HS-5 (cell line): ENCODE measurements at regions not wholly inside any gene's neighbourhood (a gene's known extent, or its start where the extent isn't known, plus 50 kb on each side); places are given as distances from the start of the nearest gene placed in this dataset.

ENCODE experiments used
- DNase-seq: peaks from one replicate; pipeline ENCODE4 v3.0.0-alpha.2; 2012; ENCODE audit warnings: low read depth

GRCh38 chr10:105793071-105793470 is 1152.0 kb downstream of the SORCS3 start:
- DNase-seq, result peak; percentile 28

- DNase-seq, result no peak
These were observed 1144.6 kb downstream of the SORCS3 start for GRCh38 chr10:105785721-105786120.

GRCh38 chr10:105783936-105784483 is 1142.9 kb downstream of the SORCS3 start:
- no peak for DNase-seq

GRCh38 chr10:105774881-105775280 is 1133.8 kb downstream of the SORCS3 start:
- no peak for DNase-seq

- no peak for DNase-seq
These were observed 1133.3 kb downstream of the SORCS3 start for GRCh38 chr10:105774351-105774750.

- no peak for DNase-seq
These were observed 1129.6 kb downstream of the SORCS3 start for GRCh38 chr10:105770524-105771212.

GRCh38 chr10:105769248-105770184 is 1128.4 kb downstream of the SORCS3 start:
- no peak for DNase-seq

DNA sequence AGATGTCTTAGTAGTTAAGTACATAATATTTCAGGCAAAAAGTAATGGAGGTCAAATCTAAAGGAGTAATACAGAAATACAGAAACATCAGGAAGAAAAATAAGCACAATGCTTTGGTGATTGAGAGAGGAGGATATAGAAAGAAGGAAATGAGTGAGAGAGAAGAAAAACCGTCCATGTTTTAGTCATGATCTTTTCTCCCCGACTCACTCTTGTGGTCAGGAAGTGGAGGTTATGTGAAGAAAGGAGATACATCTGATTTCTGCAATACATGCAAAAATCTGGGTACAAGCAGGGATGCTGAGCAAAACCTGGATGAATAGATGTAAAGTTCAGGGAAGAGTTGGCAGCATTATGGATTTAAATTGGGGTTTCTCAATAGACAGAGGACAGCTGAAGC is 1122.5 kb downstream of the SORCS3 start:
- DNase-seq, result no peak

DNA sequence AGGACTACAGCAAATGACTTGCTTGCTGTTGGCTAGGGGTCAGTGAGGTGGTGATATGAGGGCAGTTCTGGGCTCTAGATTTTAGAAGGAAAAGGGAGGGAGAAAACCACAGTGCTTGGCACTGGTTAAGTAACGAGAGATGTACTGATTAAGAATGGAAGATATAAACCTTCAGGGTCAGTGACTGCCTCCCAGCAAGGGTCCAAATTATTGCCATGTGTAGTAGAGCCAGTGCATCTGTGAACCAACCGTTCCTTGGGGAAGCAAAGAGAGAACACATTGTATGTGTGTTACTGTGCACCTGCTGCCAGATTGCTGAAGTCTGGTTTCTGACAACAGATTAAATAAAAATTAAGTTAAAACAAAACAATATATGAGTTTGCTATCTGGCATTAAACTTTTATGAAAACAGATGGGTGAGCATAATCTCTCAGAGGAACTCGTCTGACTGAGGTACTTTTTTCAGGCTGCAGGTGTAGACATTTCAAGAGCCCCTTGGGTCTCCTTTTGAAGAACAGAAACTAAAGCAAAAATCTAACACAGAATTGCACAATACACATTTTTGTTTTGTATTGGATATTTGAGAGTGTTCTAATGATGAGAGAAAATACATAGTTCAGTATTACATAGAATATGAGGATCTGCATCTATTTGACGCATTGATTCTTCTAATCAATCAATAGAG is 1120.6 kb downstream of the SORCS3 start:
- DNase-seq, result no peak

DNA sequence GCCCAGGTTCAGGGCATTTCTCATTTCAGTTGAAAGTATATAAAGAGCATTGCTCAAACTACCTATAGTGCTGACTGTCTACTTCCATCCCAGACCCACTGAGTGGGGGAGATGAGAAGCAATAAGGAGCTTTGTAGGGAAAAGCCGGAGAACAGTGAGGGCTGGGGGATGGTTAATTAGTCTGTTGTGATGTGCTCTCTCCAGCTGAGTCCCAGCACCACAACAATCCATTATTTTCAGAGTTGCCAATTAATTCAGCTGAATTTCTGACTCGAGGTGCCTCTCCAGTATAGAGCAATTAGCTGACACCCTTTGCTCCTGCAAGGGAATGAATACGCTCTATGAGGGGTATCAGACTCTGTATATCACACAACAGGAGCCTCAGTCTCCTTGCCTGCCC is 1118.6 kb downstream of the SORCS3 start:
- no peak for DNase-seq

GRCh38 chr10:105758209-105758998 is 1117.3 kb downstream of the SORCS3 start:
- DNase-seq, result no peak

DNA sequence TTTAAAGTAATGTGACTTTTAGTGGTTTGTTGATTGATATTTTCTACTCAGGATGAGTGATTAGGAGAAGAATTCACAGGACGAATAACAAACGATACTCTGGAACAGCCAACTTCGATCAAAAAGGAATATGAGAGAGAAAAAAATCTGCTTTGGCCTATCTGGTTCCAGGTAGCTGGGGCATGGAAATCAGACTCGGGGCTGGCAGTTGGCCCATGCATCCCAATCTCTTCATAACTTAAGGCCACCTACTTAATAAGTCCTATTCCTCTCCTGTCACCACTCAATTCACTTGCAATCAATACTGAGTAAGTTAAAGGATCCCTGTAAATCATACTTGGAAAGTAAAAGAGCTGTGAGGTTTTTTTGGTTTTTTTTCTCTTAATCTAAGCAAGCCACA is 1116.2 kb downstream of the SORCS3 start:
- DNase-seq, result no peak

DNA sequence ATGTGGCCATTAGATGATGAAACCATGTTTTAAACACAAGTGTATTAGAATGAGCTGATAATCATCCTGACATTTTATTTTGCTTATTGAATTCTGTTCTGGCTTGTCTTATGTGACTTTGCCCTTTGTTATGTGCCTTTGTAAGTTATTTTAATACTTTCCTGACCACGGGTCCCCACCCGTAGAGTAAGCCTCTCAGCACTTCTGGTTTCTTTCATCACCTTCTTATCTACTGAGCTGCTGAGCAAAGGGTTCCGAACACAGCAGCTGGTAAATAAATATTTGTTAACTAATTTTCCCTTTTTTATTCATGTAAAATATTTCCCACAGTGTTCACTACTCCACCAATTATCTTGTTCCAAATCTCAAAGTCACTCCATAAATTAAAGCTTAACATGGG is 1115.3 kb downstream of the SORCS3 start:
- DNase-seq, result no peak

DNA sequence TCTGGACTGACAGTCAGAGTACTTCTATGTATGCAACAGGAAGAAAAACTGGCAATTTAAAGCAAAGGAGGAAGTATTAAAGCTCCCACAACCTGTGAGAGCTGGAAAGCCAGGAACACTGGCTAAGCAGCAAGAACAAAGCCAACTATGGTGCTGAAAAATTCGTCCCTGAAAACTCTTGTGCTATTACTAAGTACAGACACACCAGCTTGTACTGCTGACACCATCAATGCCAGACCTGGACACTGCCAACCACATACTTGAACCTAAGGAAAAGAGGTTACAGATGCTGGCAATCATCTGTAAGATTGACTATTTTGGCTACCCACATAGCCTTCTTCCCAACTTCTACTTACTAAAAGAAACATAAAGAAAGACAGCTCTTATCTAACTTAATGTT is 1110.6 kb downstream of the SORCS3 start:
- DNase-seq, result no peak

DNA sequence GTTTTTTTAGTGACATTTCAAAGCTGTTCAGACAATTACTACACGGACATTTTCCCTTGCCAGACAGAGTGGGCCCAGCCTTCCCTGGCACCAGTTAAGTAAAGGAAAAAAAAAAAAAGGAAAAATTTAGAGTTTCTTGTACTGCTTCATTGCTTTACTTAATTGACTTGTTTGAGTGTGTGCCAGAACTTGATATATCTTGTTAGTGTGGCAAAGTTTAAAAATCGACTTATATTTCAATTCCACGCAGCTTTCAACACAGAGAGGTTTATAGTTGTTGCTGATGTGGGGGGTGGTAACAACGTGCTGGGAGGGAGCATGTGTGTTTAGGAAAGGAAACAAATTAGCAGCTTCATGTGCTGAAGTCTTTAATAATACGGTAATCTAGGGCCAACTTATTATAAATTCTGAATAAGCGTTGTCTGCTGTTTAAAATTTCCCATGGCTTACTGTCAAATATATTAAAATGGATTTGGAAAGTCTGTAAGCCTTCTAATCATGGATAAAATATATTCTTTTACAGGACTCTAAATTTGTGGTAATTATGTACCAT is 1104.6 kb downstream of the SORCS3 start:
- DNase-seq, result no peak

GRCh38 chr10:105743343-105744056 is 1102.4 kb downstream of the SORCS3 start:
- no peak for DNase-seq

DNA sequence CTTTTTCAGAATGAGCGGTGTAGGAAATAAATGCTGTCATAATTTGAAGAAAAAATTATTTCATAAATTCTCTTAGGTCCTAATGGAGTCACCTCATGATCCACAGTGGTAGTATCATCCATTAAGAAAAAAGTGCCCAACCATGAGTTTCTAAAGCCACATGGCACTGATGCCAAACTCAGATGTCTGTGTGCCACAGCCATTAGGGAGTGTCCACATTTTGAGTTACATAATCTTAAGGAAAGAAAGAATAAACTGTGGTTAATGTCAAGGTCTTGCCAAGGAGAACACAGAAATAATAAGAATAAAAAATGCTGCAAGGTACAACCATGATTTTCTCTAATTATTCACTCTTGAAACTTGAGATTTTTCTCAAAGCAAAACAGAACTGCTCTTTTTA is 1101.8 kb downstream of the SORCS3 start:
- no peak for DNase-seq

GRCh38 chr10:105742184-105742583 is 1101.1 kb downstream of the SORCS3 start:
- DNase-seq, result no peak

- no peak for DNase-seq
These were observed 1093.4 kb downstream of the SORCS3 start for GRCh38 chr10:105734479-105734878.

DNA sequence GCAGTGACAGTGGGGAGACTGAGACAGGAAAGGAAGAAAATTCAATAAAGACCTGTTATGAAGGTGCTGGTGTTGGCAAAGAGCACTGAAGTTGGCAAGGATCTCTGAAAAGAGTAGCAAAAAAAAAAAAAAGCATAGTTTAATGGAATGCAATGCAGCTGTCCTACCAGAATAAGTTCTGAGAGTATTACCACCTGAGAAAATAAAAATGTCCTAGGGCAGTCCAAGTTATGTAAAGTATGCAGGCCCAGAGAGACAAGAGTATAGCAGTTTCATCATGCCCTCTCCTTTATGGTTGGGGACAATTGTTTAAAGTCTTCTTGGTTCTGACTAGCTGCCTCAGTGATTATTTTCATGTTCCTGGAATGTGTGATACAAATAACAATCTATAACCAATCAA is 1092.8 kb downstream of the SORCS3 start:
- no peak for DNase-seq

DNA sequence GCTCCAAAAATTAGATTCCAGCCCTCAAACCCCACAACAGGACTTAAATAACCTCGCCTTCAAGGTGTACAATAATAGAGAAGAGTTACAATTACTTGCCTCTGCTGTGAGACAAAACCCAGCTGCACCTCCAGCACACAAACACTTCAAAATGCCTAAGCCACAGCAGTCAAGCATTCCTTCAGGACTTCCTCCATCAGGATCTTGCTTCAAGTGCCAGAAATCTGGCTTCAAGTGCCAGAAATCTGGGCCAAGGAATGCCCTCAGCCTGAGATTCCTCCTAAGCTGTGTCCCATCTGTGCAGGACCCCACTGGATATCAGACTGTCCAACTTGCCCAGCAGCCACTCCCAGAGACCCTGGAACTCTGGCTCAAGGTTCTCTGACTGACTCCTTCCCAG is 1088.3 kb downstream of the SORCS3 start:
- no peak for DNase-seq
